Type B pancreatic cell (in vitro differentiated cells): ENCODE measurements at regions not wholly inside any gene's neighbourhood (a gene's known extent, or its start where the extent isn't known, plus 50 kb on each side); places are given as distances from the start of the nearest gene placed in this dataset.
A peak's percentile ranks its signal among the peaks of the same experiment; 100 is the strongest.
"Not testable (repeated sequence)": the region's sequence is repeated elsewhere in the genome, so short reads cannot be mapped to it uniquely, and the experiment has no call there.

Experiments
- DNase-seq: peaks from one replicate; pipeline ENCODE4 v3.0.0; 2021; ENCODE audit warnings: mixed read lengths; ENCODE audit not compliant: unreplicated experiment; ENCODE audit errors: extremely low spot score
- H3K27ac Mint-ChIP-seq: 2 replicates; pipeline ENCODE4 v1.8.0; 2021; ENCODE audit warnings: mild to moderate bottlenecking, mixed read lengths
- H3K27me3 Mint-ChIP-seq: 2 replicates; pipeline ENCODE4 v1.8.0; 2021; ENCODE audit warnings: mixed read lengths
- H3K36me3 Mint-ChIP-seq: 2 replicates; pipeline ENCODE4 v1.8.0; 2021; ENCODE audit warnings: mixed read lengths
- H3K4me1 Mint-ChIP-seq: one replicate; pipeline ENCODE4 v1.8.0; 2021; ENCODE audit warnings: mixed read lengths; ENCODE audit not compliant: unreplicated experiment
- H3K4me3 Mint-ChIP-seq: 2 replicates; pipeline ENCODE4 v1.8.0; 2021; ENCODE audit warnings: mild to moderate bottlenecking, mixed read lengths
- H3K9me3 Mint-ChIP-seq: 2 replicates; pipeline ENCODE4 v1.8.0; 2021; ENCODE audit warnings: mixed read lengths
- TF ChIP-seq, protein P1 (sequence below): fragments of 200-600 bp; sonication (generic); conservative IDR thresholded peaks from 2 replicates; pipeline ENCODE4 v1.5.0; 2021; ENCODE audit warnings: antibody characterized with exemption, mild to moderate bottlenecking

DNA sequence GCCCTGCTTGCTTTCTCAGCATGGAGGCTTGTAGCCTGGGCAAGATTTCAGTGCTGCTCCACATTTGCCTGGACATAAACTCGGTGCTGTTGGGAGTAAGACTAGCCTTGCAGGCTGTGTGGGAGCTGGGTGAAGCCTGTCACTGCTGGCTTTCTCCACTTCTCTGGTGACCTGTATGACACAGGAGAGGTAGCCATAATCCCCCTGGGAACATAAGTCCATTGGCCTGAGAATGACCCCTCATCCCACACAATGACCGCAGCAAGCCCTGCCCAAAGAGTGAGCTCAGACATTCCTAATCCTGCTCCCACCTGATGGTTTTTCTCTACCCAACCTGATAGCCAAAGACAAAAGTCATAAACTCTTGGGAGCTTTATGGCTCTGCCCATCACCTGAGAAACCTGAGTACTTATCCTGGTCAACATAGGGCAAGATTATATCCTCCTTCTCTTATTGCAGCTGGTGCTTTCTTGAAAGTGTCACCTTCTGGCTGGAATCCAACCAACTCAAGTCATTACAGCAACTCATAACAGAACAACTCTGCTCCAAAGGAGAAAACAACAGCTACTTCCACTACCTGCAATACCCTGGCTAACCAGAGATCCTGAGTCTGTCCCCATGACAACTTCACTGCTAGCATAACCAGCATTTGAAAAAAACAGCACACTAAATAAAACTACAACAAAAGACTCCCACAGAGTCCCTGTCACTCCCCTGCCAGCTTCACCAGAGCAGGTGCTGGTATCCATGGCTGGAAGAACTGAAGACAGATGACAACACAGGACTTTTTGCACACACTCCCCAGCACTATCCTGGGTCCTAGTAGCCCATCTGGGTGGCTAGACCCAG, 834.4 kb upstream of the DDX18 start:
- H3K36me3 Mint-ChIP-seq = no peaks in the 10 kb centered on the region
- H3K4me1 Mint-ChIP-seq = no peaks in the 10 kb centered on the region
- H3K27me3 Mint-ChIP-seq = no peaks in the 10 kb centered on the region
- H3K9me3 Mint-ChIP-seq = peaks cover 11% of the 10 kb centered on the region
- TF ChIP-seq, protein P1, sequence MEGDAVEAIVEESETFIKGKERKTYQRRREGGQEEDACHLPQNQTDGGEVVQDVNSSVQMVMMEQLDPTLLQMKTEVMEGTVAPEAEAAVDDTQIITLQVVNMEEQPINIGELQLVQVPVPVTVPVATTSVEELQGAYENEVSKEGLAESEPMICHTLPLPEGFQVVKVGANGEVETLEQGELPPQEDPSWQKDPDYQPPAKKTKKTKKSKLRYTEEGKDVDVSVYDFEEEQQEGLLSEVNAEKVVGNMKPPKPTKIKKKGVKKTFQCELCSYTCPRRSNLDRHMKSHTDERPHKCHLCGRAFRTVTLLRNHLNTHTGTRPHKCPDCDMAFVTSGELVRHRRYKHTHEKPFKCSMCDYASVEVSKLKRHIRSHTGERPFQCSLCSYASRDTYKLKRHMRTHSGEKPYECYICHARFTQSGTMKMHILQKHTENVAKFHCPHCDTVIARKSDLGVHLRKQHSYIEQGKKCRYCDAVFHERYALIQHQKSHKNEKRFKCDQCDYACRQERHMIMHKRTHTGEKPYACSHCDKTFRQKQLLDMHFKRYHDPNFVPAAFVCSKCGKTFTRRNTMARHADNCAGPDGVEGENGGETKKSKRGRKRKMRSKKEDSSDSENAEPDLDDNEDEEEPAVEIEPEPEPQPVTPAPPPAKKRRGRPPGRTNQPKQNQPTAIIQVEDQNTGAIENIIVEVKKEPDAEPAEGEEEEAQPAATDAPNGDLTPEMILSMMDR = no peak
- DNase-seq = no peak
- no peak overlapping the region for H3K27ac Mint-ChIP-seq
- H3K4me3 Mint-ChIP-seq = no peak overlapping the region

DNA sequence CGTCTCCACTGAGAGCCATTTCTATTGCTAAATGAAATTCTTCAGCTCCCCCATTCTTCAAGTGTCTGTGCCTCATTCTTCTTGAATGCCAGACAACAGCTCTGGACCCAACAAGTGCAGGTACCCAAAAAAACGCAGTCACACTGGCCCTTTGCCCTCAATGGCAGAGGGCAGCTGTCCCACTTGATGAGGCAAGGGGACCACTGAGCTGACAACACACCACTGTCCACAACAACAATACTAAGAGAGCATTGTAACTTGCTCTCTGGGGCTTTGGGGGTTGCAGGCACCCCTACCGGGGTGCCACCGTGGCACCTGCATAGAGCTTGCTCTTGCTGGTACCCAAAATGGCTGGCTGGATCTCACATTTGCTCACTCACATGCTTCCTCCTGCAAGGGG, 827.0 kb upstream of the DDX18 start:
- H3K36me3 Mint-ChIP-seq = no peaks in the 10 kb centered on the region
- no peak overlapping the region for H3K27ac Mint-ChIP-seq
- TF ChIP-seq, protein P1 = no peak
- no peak overlapping the region for H3K4me3 Mint-ChIP-seq
- peaks cover 5% of the 10 kb centered on the region for H3K27me3 Mint-ChIP-seq
- DNase-seq = no peak
- no peaks in the 10 kb centered on the region for H3K4me1 Mint-ChIP-seq
- peaks cover 5% of the 10 kb centered on the region for H3K9me3 Mint-ChIP-seq

DNA sequence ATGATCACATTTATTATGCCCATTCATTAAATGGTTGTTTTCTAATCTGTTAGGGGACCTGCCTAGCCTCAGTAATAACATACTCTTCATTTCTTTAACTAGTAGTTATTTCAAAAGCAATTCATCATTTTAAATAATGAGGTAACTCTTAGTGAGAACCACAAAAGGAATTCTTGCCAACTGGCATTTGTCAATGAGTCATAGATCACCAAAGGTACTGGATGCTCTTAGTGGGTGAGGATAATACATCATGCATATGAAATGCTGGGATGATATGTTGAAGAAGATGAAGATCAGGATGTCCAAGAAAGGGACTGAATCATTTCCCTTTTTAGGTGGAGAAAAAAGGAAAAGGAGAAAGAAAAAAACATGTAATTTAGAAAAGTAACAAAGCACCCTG, 826.2 kb upstream of the DDX18 start:
- Mint-ChIP-seq H3K27ac (peak overlapping the region; percentile 16), H3K4me3 (no peak overlapping the region), H3K27me3 (peaks cover 5% of the 10 kb centered on the region), H3K9me3 (peaks cover 5% of the 10 kb centered on the region), H3K36me3 (no peaks in the 10 kb centered on the region), H3K4me1 (no peaks in the 10 kb centered on the region)
- no peak for DNase-seq
- TF ChIP-seq, protein P1 = no peak

DNA sequence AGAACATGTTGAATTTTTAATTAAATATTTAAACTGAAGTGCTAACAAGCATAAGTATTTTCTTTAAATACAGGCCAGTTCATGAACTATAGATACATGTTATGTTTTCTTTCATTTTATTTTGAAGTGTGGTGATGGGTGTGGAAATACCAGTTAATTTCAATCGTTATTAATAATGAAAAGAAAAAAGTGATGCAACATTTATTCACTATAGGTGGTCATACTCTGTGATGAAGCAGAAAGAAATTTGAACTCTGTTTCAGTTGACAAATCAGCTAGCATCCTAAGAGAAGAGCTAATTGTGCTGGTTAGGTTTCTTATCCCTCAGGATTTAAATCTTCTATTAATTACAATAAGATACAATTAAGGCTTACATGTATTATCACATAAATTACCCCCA, 795.1 kb upstream of the DDX18 start:
- no peaks in the 10 kb centered on the region for H3K27me3 Mint-ChIP-seq

DNA sequence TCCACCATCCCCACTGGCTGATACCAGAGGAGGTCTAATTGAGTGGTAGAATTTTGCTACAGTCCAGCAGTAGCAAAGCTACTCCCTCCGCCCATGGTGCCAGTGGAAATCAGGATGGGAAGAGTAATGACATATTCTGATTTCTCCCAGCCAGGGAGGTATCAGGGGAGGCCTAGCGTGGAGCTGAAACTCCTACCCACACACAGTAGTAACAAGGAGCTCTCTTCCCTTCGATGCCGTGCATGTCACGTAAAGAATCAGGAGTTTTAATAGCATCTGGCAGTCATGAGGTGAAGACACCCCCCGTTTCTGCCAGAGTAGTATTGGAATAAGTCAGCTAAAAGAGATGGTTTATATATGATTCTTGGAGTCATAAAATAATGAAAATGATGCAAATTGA, 786.8 kb upstream of the DDX18 start:
- TF ChIP-seq, protein P1 = no peak
- Mint-ChIP-seq H3K36me3 (no peaks in the 10 kb centered on the region), H3K27me3 (no peaks in the 10 kb centered on the region), H3K4me3 (no peak overlapping the region), H3K27ac (no peak overlapping the region), H3K9me3 (no peaks in the 10 kb centered on the region), H3K4me1 (no peaks in the 10 kb centered on the region)
- DNase-seq = no peak

More for the DNA sequence above, 795.1 kb upstream of the DDX18 start:
- Mint-ChIP-seq H3K4me3 (no peak overlapping the region), H3K36me3 (no peaks in the 10 kb centered on the region), H3K27ac (no peak overlapping the region), H3K4me1 (no peaks in the 10 kb centered on the region), H3K9me3 (no peaks in the 10 kb centered on the region)
- DNase-seq = no peak
- TF ChIP-seq, protein P1 = no peak

DNA sequence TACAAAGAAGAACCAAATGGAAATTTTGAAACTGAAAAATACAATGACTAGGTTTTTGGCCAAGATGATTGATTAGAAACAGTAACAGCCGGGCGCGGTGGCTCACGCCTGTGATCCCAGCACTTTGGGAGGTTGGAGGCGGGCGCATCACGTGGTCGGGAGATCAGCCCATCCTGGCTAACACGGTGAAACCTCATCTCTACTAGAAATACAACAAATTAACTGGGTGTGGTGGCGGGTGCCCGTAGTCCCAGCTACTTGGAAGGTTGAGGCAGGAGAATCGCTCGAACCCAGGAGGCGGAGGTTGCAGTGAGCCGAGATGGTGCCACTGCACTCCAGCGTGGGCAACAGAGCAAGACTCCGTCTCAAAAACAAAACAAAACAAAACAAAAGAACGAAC, 785.8 kb upstream of the DDX18 start:
- H3K27me3 Mint-ChIP-seq, H3K36me3 Mint-ChIP-seq, H3K9me3 Mint-ChIP-seq, H3K27ac Mint-ChIP-seq, H3K4me3 Mint-ChIP-seq, DNase-seq, H3K4me1 Mint-ChIP-seq: not testable (repeated sequence)
